Adrenal gland (tissue), 5 donors: ENCODE measurements at regions not wholly inside any gene's neighbourhood (a gene's known extent, or its start where the extent isn't known, plus 50 kb on each side); places are given as distances from the start of the nearest gene placed in this dataset.

Experiments
- CTCF ChIP-seq, 6 experiments: fragments of 450-650 bp in 4 of 6; fragments of 200-600 bp in 2 of 6; sonication (generic) in 1 of 6; IDR thresholded peaks; 1 replicate in 5 of 6; 2 replicates in 1 of 6; pipeline versions ENCODE4 v1.5.1 to v1.8.0; 2016 to 2021; ENCODE audit warnings: antibody characterized with exemption in 6 of 6, mild to moderate bottlenecking in 2 of 6, moderate library complexity in 1 of 6
- POLR2A ChIP-seq, 2 donors: fragments of 450-650 bp; IDR thresholded peaks; one replicate each; pipeline ENCODE4 v1.6.1; 2017; ENCODE audit warnings: antibody characterized with exemption in 2 of 2, mild to moderate bottlenecking in 2 of 2, moderate library complexity in 1 of 2
- donor health status: DM: no; HTN: no; CAD: no.

- no peak for TF ChIP-seq CTCF (IDR thresholded peaks at IDR 0.05)
- no peak for TF ChIP-seq POLR2A (IDR thresholded peaks at IDR 0.05)
Measured at GRCh38 chr1:59194621-59195020, 102.3 kb upstream of the FGGY start.
